HTR-8/SVneo (cell line): ENCODE measurements at regions not wholly inside any gene's neighbourhood (a gene's known extent, or its start where the extent isn't known, plus 50 kb on each side); places are given as distances from the start of the nearest gene placed in this dataset.
"Not testable (repeated sequence)": the region's sequence is repeated elsewhere in the genome, so short reads cannot be mapped to it uniquely, and the experiment has no call there.

Source experiments
- DNase-seq: peaks from one replicate; pipeline ENCODE4 v3.0.0; 2011; ENCODE audit warnings: low spot score, mixed read lengths; ENCODE audit not compliant: insufficient read length
- FAIRE-seq: peaks from 2 replicates; lab custom pipeline; 2011; peaks lifted over from hg19 to GRCh38; lab: Jason Lieb, UNC

DNA sequence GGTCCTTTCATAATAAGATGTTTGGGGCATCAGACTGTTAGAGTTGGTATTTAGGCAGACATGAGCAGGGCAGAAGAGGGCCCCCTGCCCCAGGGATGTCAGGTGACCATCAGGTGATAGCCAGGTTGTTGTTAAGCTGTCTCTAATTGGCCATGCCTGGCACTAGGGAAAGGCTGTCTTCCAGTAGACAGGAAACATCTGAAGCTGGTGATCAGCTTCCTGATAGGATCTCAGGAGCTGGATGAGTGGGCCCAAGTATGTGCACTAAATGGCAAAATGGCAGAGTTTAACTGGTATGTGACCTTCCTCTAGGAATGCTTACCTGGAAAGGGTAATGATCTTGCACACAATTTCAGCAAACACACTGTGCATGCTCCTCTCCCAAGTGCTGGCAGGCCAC is 190.7 kb downstream of the CDH26 start:
- DNase-seq = no peak
- FAIRE-seq = peak; percentile 63

DNA sequence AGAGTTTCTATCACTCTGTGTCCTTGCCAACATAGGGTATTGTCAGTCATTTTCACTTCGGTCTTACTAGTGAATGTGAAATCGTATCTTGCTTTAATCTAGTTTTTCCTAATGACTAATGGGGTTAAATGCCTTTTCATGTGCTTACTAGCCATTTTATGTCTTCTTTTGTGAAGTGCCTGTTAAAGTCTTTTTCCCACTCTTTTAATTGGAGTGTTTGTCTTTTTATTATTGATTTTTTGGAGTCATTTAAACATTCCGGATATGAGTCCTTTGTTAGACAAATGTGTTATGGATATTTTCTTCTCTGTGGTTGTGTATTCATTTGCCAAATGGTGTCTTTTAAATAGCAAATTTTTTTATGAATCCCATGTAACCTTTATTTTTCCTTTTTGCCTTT is 194.6 kb downstream of the CDH26 start:
- DNase-seq = no peak

DNA sequence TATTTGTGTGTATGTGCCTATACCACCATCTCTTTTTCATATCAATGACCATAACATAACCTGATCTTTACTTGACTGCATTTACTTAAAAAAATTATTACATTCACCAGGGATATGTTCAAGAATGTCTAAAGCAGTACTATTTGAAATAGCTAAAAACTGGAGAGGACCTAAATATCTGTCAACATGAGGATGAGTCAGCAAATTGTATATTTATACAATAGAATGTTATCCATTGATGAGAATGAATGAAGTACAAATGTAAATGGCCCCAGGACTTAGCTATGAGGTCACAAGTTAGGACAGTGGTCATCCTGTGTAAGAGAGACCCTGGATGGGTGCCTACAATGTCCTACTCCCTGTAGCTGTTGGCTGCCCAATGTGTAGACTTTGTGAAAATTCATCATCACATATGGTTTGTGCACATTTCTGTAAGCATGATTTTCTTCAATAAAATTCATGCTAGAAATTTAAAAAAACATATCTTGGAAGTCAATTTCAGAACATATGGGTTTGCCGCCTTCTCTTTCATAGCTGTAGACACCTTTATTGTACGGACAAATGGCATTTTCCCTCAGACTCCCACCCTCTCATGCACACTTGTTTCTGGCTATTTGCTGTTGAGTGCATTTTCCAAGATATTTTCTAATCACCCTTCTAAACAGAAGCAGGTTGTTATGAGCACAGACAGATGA is 202.4 kb downstream of the CDH26 start:
- peak; percentile 68 for FAIRE-seq

More for the DNA sequence above, 194.6 kb downstream of the CDH26 start:
- peak; percentile 70 for FAIRE-seq

DNA sequence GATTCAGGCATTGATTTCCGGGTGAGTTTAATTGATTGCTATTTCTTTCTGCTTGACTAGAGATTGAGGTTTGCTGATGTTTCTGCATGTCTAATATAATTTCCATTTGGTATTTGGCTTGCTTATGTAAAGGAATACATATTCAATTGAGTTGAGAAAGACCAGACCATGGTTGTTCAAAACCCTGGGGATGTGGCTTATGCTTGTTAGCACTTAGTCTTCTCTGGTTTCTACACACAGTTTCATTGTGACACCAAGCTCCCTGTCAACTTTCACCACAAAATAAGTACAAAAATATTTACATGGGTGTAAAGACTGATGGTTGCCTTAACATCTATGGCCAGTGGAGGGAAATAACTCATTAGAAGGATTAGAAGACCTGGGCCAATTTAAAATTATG is 209.6 kb downstream of the CDH26 start:
- no peak for FAIRE-seq
- no peak for DNase-seq

More for the DNA sequence above, 202.4 kb downstream of the CDH26 start:
- no peak for DNase-seq

DNA sequence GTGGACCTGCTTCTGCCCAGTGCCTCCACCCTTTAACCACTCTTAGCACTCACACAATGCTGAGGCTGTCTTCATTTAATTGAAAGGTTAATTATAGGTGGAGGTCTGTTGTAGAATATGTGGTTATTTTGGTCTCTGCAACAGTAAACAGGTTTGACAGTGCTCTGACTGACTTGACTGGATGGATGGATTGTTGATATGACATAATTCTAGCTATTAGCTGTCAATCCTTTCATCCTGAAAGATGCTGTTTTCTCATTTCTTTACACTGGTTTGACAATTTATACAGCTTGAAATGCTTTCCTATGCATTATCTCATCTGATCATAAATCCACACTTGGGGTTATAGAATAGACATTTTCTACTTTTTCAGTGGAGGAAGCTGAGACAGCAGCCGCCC is 210.7 kb downstream of the CDH26 start:
- no peak for DNase-seq
- no peak for FAIRE-seq

DNA sequence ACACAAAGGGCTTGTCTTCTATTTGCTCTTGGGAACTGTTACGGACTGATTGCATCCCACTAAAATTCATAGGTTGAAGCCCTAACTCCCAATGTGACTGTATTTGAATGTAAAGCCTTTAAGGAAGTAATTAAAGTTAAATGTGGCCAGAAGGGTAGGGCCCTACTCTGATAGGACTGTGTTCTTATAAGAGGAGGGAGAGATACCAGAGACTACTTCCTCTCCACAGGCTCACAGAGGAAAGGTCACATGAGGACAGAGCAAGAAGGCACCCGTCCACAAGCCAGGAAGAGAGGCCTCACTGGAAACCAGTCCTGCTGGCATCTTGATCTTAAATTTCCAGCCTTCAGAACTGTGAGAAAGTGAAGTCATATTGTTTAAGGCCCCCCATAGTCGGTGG is 211.9 kb downstream of the CDH26 start:
- no peak for FAIRE-seq
- no peak for DNase-seq

DNA sequence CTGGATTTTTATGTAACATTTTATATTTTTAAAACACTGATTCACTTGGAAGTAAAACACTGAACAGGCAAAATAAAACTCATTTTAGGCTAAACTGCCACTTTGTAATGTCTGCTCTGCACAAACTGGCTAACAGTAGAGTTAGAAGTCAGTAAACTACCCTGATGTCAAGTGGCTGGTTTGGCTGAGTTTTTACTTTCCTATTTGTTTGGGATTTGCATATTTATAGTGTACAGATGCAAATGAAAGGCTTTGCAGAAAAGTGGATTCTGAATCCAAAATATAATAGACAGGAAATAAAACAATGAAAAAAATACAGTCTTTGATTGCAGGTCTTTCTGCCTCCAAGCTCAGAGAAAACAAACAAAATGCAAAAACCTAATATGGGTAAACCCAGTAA is 213.1 kb downstream of the CDH26 start:
- DNase-seq (no peak), FAIRE-seq (peak; percentile 38)

DNA sequence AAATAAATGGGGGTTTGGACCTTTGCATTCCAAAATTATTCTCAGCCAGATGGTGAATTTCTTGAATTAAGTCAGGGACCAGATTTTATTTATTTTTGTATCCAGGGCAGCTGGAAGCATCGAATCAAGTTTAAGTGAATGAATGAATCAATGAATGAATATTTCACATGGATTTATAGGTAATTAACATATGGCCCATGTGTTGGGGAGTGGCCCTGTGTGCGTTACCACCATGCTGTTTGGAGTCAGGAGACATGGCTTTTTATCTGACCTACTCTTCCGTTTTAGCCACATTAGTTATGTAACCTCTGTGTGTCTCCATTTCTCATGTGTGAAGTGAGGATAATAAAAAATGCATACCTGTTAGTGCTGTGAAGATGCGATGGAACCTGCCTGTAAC is 213.5 kb downstream of the CDH26 start:
- FAIRE-seq (no peak), DNase-seq (no peak)

DNA sequence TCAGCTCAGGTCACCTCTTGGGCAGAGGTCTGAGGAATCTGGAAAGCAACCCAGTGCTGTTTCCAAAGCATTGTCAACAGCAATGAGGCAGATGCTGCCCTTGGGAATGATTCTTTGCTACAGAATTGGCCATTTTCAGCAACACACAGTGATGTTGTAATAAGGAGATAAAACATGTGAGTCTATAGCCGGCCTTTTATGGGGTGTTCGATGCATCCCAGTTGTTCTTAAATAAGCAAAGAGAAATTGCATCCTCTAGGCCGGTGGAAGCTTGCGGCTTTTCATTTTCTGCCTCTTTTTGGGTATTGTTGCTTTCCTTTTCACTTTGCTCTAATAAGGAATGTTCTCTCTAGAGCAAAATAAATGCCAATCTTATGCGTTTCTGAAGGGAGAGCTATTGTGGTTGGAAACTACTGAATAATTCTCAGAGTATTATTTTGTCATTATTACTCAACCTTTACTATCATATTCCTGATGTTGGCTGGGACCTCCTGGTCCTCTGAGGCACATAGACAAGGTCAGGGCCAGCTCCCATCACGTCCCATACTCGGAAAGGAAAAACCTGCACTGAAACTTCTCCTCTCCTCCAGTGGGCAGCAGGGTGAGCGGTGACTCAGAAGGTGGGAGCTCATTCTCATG is 214.2 kb downstream of the CDH26 start:
- peak; percentile 26 for FAIRE-seq

DNA sequence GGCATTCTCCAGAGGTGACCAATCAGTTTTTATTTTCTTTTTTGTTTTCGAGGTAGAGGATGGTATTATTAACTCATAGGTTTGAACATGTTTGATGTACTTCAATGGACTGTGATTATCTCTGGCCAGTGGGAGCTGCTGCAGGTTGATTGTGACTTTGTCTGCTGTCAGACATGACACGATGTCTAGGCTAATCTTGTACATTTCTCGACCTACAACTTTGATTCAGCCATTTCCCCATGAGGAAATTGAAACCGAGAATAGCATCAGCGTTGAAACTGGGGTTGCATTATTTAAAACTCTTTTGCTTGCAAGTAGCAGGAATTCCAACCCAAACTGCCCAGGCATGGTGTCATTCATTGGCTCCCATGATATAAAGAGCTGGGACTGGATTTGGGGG is 218.9 kb downstream of the CDH26 start:
- peak; percentile 58 for FAIRE-seq

More for the DNA sequence above, 214.2 kb downstream of the CDH26 start:
- no peak for DNase-seq

DNA sequence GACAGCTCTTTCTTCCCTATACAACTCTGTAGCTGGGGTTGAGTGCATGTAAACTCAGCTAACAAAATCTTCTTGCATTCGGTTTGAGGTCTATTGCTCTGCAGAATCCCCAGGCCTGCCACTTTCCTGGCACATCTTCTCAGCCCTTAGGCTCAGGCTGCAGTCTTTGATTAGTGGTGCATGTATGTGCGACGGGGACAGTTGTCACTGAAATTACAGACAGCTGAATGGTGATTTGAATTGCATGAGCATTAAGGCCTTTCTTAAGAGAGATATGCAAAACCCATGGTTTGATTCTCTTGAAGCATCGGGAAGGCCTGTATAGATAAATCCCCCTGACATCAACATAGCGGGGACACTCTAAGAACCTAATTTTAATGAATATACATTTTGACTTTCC is 222.8 kb downstream of the CDH26 start:
- DNase-seq (no peak), FAIRE-seq (peak; percentile 58)

More for the DNA sequence above, 218.9 kb downstream of the CDH26 start:
- no peak for DNase-seq

DNA sequence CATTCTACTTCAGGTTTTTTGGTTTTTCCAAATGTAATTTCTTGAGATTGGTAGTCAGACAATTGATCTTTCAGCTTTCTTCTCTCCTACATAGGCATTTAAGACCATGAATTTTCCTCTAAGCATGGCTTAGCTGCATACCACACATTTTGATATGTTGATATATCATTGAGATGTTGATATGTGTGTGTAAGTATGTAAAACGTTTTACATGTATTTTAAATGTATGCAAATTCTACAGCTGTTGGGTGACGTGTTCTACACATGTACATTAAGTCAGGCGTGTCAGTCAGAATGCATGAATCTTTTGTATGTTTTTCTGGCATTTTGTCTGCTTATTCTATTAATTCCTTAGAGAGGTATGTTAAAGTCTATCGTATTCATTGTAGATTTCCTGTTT is 228.2 kb downstream of the CDH26 start:
- DNase-seq (no peak), FAIRE-seq (peak; percentile 95)

DNA sequence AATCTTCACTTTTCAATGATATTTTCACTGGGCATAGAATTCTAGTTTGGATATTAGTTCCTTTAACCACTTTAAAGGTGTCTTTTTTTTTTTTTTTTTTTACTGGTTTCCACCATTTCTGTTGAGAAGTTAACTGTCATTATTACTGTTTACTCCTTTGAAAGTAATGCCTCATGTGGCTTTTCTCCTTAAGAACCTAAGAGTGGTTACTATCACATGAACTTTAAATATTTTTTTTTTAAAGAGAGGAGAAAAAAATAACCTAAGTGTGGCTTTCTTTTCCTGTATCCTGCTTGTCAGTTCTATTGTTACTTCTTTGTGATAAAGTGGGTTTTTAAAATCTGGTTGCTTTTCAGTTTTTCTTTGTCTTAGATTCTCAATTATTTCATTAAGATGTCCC is 229.5 kb downstream of the CDH26 start:
- no peak for DNase-seq
- FAIRE-seq = no peak

DNA sequence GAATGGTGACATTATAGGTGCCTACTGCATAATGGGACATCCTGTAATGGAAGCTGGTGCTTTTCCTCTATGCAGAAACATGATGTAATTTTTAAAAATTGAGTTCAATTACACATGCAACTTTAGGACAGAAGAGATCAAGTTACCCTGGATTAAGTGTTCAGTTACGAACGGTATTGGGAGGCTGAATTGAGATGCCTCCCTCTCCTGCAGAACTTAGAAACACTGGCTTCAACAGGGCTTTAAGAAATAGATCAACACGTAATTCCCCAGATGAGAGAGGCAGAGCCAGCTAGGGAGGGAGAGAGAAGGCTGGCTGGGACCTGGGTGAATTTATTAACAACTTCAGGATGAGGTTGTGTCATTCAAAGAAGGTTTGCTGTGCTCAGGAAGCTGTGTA is 232.8 kb downstream of the CDH26 start:
- DNase-seq = no peak
- peak; percentile 26 for FAIRE-seq

DNA sequence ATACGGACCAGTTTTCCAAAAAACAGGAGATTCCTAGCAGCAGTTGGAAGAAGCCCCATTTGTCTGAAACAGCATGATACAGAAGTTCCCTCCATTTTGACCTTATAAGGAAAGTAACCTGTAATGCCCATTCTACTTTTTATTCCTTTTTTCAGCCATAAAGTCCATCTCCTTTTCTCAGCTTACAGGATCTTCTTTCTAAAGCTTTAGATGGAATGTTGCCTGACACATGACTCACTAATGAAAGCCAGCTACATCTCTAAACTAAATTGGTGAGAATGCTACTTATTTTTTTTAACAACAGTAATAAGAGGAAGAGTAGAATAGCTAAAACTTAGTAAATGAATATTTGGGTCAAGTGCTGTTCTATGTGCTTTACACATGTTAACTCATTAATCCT is 234.1 kb downstream of the CDH26 start:
- DNase-seq (no peak), FAIRE-seq (peak; percentile 52)

DNA sequence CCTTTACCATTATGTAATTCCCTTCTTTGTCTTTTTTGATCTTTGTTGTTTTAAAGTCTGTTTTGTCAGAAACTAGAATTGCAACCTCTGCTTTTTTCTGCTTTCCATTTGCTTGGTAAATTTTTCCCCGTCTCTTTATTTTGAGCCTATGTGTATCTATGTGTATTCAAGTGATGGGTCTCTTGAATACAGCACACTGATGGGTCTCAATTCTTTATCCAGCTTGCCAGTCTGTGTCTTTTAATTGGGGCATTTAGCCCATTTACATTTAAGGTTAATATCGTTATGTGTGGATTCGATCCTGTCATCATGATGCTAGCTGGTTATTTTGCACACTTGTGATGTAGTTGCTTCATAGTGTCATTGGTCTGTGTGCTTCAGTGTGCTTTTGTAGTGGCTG is 240.9 kb downstream of the CDH26 start:
- not testable (repeated sequence) for DNase-seq
- FAIRE-seq = peak; percentile 77

DNA sequence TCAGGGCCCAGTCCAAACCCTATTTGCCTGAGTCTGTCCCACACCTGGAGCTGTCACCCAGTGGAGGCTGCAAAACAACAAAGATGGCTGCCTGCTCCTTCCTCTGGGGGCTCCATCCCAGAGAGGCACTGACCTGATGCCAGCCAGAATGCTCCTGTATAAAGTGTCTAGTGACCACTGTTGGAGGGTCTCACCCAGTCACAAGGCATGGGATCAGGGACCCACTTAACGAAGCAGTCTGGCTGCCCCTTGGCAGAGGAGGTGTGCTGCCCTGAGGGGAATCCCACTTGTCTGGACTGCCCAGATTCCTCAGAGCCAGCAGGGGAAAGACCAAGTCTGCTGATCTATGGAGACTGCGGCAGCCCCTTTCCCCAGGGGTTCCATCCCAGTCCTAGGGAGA is 241.6 kb downstream of the CDH26 start:
- no peak for DNase-seq
- no peak for FAIRE-seq

DNA sequence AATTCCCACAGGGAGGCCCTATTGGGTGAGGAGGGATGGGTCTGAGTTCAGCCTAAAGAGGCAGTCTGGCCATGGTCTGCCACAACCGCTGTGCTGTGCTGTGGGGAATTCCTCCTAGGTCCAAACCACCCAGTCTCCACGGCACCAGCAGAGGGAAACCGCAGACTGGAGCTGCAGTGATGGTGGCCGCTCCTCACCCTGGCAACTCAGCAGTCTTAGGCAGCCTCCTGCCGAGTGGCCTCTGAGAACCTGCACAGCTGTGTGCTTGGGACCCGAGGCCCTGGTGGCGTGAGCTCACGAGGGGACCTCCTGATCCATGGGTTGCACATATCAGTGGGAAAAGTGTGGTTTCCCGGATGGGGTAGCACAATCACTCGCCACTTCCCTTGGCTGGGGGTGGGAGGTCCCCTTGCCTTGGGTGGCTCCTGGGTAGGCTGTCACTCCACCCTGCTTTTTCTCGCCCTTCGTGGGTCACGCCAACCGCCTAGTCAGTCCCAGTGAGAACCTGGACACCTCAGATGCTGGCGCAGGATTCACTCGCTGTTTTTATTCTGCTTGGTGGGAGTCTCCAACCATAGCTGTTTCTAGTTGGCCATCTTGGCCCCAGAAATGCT is 242.2 kb downstream of the CDH26 start:
- FAIRE-seq (peak; percentile 23), DNase-seq (no peak)

DNA sequence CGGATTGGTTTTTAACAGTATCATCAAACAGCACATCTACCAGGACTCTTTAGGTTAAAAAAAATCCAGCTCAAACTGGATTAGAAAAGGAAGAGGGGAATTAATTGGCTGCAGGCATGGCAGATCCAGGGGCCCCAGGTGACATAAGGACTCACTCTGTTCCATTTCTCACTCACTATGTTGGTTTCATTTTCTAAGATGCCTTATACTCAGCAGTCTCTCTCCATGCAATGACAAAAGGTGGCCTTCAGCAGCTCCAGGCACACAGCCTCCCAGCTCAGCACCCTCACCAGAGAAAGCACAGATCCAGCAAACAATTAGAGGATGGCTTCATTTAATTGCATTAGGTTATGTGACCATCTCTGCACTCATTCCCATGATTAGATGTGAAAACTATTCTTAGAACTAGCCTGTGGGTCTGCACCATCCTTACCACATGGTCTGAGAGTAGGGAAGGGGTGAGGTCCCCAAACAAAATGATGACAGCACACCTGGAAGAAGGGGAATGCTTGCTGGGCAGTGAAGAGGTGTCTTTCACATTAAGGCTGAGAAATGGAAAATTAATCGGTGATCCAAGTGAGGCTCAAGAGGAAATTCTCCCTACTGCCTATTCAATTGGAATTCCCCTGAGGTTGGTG is 243.1 kb downstream of the CDH26 start:
- FAIRE-seq = peak; percentile 80

DNA sequence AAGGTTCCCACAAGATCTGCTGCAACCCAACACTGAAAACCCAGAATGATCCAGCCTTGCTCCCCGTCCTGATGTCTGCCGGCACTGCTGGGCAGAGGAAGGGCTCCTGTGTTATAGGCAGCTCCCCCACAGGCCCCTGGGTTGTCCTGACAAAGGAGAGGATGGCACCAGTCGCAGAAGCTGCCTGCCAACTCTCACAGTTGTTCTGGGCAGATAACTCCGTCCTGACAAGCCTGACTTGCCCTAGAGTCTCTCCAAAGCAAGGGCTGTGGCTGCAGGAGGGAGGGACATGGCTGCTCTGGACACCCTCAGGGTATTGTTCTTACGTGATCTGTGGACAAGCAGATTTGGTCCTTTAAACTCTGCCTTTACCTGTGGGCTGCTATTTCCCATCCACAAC is 243.8 kb downstream of the CDH26 start:
- FAIRE-seq = peak; percentile 83
- no peak for DNase-seq

More for the DNA sequence above, 243.1 kb downstream of the CDH26 start:
- no peak for DNase-seq

DNA sequence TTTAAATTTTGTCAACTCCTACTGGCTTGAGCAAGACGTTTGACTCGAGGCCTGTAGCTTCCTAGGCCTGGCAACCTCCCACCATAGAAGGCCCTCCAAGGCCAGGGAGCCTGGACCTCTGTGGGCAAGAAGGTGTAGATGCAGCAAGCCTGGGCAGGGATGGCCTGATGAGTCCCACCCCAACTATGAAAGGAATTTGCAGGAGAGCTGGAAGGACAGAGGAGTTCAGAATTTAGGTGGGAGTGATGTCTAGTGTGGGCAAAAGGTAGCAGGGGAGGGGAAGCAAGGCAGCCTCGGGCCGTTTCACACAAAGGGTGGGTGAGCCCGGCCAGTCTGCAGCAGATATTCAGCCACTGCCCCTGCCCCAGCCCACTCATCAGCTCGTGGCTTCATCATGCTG is 245.2 kb downstream of the CDH26 start:
- FAIRE-seq = peak; percentile 92
- peak; percentile 71 for DNase-seq
